ENCODE measurements at regions not wholly inside any gene's neighbourhood (a gene's known extent, or its start where the extent isn't known, plus 50 kb on each side); places are given as distances from the start of the nearest gene placed in this dataset.
"Not testable (repeated sequence)": the region's sequence is repeated elsewhere in the genome, so short reads cannot be mapped to it uniquely, and the experiment has no call there.

DNA sequence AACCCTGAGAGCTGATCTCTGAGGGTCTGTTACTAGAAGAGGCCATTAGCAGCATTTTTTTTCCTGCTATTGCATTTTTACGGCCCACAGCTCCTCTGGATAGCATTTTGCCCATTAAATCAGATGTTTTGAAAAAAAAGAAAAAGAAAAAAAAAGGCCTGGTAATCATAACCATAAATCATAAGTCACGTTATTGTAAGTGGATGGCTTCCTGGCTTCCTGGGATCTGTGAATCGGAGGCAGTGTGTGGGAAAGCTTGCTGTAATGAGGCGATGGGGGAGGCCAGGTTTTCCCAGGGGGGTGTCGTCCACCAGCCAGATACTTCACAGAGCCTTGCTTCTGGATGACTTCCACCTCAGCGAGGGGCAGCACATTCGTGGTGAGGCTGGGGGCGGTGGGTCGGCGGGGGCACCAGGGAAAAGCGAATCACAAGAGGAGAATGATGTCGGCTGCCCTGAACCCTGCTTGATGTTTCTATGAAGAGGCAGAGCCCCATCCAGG lies 106.5 kb upstream of the SYT13 start:
- TF ChIP-seq, protein P1, sequence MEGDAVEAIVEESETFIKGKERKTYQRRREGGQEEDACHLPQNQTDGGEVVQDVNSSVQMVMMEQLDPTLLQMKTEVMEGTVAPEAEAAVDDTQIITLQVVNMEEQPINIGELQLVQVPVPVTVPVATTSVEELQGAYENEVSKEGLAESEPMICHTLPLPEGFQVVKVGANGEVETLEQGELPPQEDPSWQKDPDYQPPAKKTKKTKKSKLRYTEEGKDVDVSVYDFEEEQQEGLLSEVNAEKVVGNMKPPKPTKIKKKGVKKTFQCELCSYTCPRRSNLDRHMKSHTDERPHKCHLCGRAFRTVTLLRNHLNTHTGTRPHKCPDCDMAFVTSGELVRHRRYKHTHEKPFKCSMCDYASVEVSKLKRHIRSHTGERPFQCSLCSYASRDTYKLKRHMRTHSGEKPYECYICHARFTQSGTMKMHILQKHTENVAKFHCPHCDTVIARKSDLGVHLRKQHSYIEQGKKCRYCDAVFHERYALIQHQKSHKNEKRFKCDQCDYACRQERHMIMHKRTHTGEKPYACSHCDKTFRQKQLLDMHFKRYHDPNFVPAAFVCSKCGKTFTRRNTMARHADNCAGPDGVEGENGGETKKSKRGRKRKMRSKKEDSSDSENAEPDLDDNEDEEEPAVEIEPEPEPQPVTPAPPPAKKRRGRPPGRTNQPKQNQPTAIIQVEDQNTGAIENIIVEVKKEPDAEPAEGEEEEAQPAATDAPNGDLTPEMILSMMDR (IDR thresholded peaks at IDR 0.05; ENCODE audit: unreplicated experiment) = no peak

DNA sequence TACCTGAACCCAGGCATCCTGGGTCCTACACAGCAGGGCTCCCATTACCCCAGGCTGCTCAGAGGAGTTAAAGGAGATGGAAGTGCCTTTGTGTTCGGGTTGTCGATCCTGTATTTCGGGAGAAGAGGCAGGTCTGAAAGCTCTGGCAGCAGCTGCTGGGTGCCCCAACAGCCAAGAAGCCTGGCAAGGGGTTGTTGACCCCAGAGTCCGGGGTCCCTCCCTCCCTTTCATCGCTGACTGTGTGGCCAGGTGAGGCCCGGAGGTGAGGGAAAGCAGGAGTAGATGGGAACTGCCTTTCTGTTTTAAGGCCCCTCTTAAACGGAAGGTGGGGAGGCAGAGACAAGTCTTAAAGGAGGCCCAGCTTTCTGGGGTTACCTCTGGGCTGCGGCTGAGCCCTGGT lies 106.0 kb upstream of the SYT13 start:
- Mint-ChIP-seq H3K36me3 (ENCODE audit: low read depth, unreplicated experiment) (no peaks in the 10 kb centered on the region), H3K4me3 (ENCODE audit: unreplicated experiment) (no peak overlapping the region), H3K4me1 (ENCODE audit: unreplicated experiment) (peaks cover 5% of the 10 kb centered on the region), H3K9me3 (ENCODE audit: unreplicated experiment) (no peaks in the 10 kb centered on the region), H3K27me3 (ENCODE audit: unreplicated experiment) (peaks cover 5% of the 10 kb centered on the region), H3K27ac (ENCODE audit: unreplicated experiment) (no peak overlapping the region)
- TF ChIP-seq, protein P1 (IDR thresholded peaks at IDR 0.05; ENCODE audit: unreplicated experiment) = no peak
- DNase-seq (ENCODE audit: low spot score) = no peak

More for the DNA sequence above, 106.5 kb upstream of the SYT13 start:
- H3K4me3 Mint-ChIP-seq (ENCODE audit: unreplicated experiment) = no peak overlapping the region
- H3K9me3 Mint-ChIP-seq (ENCODE audit: unreplicated experiment) = no peaks in the 10 kb centered on the region
- DNase-seq (ENCODE audit: low spot score) = no peak
- no peaks in the 10 kb centered on the region for H3K36me3 Mint-ChIP-seq (ENCODE audit: low read depth, unreplicated experiment)
- peak overlapping the region; percentile 31 for H3K27ac Mint-ChIP-seq (ENCODE audit: unreplicated experiment)
- peaks cover 5% of the 10 kb centered on the region for H3K4me1 Mint-ChIP-seq (ENCODE audit: unreplicated experiment)
- peaks cover 5% of the 10 kb centered on the region for H3K27me3 Mint-ChIP-seq (ENCODE audit: unreplicated experiment)

DNA sequence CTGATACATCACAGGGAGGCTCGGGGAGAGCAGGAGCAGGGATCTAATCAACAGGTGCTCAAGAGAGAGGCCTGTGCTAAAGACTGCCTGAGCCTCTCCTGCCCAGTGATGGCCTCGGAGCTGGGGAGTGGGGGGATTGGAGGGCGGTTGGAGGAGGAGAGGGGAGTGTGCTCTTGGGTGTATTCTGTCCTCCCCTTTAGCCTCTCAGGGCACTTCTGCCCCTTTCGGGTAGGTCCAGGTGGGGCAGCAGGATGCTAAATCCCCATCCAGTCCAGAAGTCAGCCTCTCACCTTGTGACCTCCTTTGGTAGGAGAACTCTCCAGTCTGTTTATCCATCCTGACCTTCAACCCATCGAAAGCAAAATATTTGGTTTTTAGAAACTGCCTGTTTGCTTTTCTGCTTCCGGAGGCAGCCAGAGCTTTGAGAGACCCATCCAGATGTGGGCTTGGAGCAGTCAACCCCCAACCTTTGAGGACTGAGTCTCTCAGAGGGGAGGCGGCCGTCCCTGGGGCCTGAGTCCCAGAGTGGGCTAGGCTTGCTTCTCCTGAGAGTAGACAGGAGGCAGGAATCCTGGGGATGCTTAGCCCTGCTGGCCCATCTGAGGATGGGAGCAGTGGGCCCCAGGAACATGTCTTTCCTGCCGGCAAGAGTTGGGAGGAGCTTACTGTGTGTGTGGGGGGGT lies 105.2 kb upstream of the SYT13 start:
- Mint-ChIP-seq H3K4me3 (ENCODE audit: unreplicated experiment) (no peak overlapping the region), H3K36me3 (ENCODE audit: low read depth, unreplicated experiment) (no peaks in the 10 kb centered on the region), H3K27ac (ENCODE audit: unreplicated experiment) (no peak overlapping the region), H3K27me3 (ENCODE audit: unreplicated experiment) (peaks cover 2% of the 10 kb centered on the region), H3K9me3 (ENCODE audit: unreplicated experiment) (no peaks in the 10 kb centered on the region), H3K4me1 (ENCODE audit: unreplicated experiment) (peaks cover 5% of the 10 kb centered on the region)
- no peak for DNase-seq (ENCODE audit: low spot score)
- TF ChIP-seq, protein P1 (IDR thresholded peaks at IDR 0.05; ENCODE audit: unreplicated experiment) = no peak

DNA sequence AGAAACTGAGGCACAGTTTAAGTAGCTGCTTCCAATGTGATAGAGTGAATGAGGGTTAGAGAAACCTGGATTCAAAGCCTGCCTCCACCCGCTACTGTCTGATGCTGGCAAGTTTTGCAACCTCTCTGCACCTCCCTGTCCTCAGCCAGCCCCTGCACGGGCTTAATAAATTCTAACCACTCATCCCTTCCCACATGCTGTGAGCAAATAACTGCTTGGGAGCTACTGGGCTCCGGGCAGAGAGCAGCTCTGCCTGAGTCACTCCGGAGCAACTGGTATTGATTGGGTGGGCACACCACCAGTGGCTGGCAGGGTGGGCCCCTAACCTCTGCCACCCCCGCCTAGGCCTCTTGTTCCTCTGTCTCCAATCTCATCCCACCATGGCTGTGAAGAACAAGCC lies 104.3 kb upstream of the SYT13 start:
- Mint-ChIP-seq H3K27me3 (ENCODE audit: unreplicated experiment) (no peaks in the 10 kb centered on the region), H3K4me3 (ENCODE audit: unreplicated experiment) (no peak overlapping the region), H3K9me3 (ENCODE audit: unreplicated experiment) (no peaks in the 10 kb centered on the region), H3K4me1 (ENCODE audit: unreplicated experiment) (peaks cover 5% of the 10 kb centered on the region), H3K27ac (ENCODE audit: unreplicated experiment) (no peak overlapping the region), H3K36me3 (ENCODE audit: low read depth, unreplicated experiment) (no peaks in the 10 kb centered on the region)
- TF ChIP-seq, protein P1 (IDR thresholded peaks at IDR 0.05; ENCODE audit: unreplicated experiment) = no peak
- no peak for DNase-seq (ENCODE audit: low spot score)

DNA sequence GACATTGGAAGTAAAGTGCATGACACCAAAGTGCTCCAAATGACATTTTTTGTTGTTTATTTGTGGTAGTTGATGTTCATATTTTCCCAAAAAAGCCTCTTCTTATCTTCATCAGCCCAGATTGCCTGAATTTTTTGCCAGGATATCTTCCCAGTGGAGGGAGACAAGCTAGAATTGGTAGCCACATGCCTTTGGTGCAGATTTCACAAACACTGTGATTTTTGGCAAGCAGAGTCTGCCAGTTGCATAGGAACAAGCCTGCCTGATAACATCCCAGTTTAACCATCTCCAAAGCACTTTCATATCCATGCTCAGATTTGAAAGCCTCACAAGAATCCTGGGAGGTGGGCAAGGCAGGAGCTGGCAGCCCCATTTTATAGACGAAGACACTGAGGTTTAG lies 102.3 kb upstream of the SYT13 start:
- Mint-ChIP-seq H3K27me3 (ENCODE audit: unreplicated experiment) (no peaks in the 10 kb centered on the region), H3K4me1 (ENCODE audit: unreplicated experiment) (no peaks in the 10 kb centered on the region), H3K36me3 (ENCODE audit: low read depth, unreplicated experiment) (no peaks in the 10 kb centered on the region), H3K9me3 (ENCODE audit: unreplicated experiment) (no peaks in the 10 kb centered on the region), H3K4me3 (ENCODE audit: unreplicated experiment) (no peak overlapping the region), H3K27ac (ENCODE audit: unreplicated experiment) (no peak overlapping the region)
- TF ChIP-seq, protein P1 (IDR thresholded peaks at IDR 0.05; ENCODE audit: unreplicated experiment) = no peak
- no peak for DNase-seq (ENCODE audit: low spot score)

DNA sequence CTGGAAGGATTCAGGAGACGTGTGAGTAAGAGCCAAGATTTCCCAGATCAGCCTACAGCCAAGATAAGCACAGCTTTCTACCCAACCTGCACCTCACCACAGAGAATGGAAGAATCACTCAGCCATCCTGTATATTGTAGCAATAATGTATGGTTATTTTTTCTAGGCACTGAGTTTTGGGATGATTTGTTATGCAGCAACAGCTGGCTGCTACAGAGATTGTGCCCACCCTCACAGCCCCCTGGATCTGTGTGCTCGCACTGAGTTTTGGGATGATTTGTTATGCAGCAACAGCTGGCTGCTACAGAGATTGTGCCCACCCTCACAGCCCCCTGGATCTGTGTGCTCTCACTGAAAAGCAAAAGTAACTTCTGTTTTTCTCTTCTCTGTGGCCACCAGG lies 101.7 kb upstream of the SYT13 start:
- not testable (repeated sequence) for H3K36me3 Mint-ChIP-seq (ENCODE audit: low read depth, unreplicated experiment); H3K27ac Mint-ChIP-seq (ENCODE audit: unreplicated experiment); H3K9me3 Mint-ChIP-seq (ENCODE audit: unreplicated experiment); H3K27me3 Mint-ChIP-seq (ENCODE audit: unreplicated experiment); H3K4me3 Mint-ChIP-seq (ENCODE audit: unreplicated experiment); DNase-seq (ENCODE audit: low spot score); H3K4me1 Mint-ChIP-seq (ENCODE audit: unreplicated experiment)
